Smooth muscle cell (in vitro differentiated cells): ENCODE measurements at regions not wholly inside any gene's neighbourhood (a gene's known extent, or its start where the extent isn't known, plus 50 kb on each side); places are given as distances from the start of the nearest gene placed in this dataset.

Experiments
- DNase-seq: peaks from one replicate; lab custom pipeline; 2025; ENCODE audit not compliant: unreplicated experiment; lab: John Stamatoyannopoulos, UW
- H2AFZ ChIP-seq: fragments of 200-600 bp; sonication (generic); 2 replicates; pipeline ENCODE4 v1.6.0; 2016; ENCODE audit warnings: antibody characterized with exemption, low read depth, mild to moderate bottlenecking
- H3F3A ChIP-seq: fragments of 200-600 bp; sonication (generic); 2 replicates; pipeline ENCODE4 v1.6.0; 2017; ENCODE audit warnings: antibody characterized with exemption, low read depth
- H3K27ac ChIP-seq: fragments of 200-600 bp; sonication (generic); 2 replicates; pipeline ENCODE4 v1.5.1; 2016; ENCODE audit warnings: low read depth, mild to moderate bottlenecking
- H3K27me3 ChIP-seq: fragments of 200-600 bp; sonication (generic); 2 replicates; pipeline ENCODE4 v1.6.1; 2016; ENCODE audit warnings: low read depth, mild to moderate bottlenecking
- H3K36me3 ChIP-seq: fragments of 200-600 bp; sonication (generic); 2 replicates; pipeline ENCODE4 v1.5.1; 2016; ENCODE audit warnings: low read depth
- H3K4me1 ChIP-seq: fragments of 200-600 bp; sonication (generic); 2 replicates; pipeline ENCODE4 v1.5.1; 2016; ENCODE audit warnings: low read depth
- H3K4me2 ChIP-seq: fragments of 200-600 bp; sonication (generic); 2 replicates; pipeline ENCODE4 v1.6.0; 2016; ENCODE audit warnings: mild to moderate bottlenecking
- H3K4me3 ChIP-seq: fragments of 200-600 bp; sonication (generic); 2 replicates; pipeline ENCODE4 v1.5.1; 2016; ENCODE audit warnings: mild to moderate bottlenecking
- H3K79me2 ChIP-seq: fragments of 200-600 bp; sonication (generic); 2 replicates; pipeline ENCODE4 v1.6.0; 2016; ENCODE audit warnings: low read depth, mild to moderate bottlenecking
- H3K9ac ChIP-seq: fragments of 200-600 bp; sonication (generic); 2 replicates; pipeline ENCODE4 v1.6.0; 2016; ENCODE audit warnings: low read depth
- H3K9me3 ChIP-seq: fragments of 200-600 bp; sonication (generic); replicated peaks from 2 replicates; pipeline ENCODE4 v1.5.1; 2016; ENCODE audit warnings: low read depth
- H4K20me1 ChIP-seq: fragments of 200-600 bp; sonication (generic); 2 replicates; pipeline ENCODE4 v1.6.0; 2016; ENCODE audit warnings: low read depth
- WGBS: methylation state at CpG from one replicate; pipeline ENCODE4 v1.1.7; 2016; ENCODE audit warnings: low lambda C conversion rate; 5-methylcytosine and 5-hydroxymethylcytosine counted together
- TF ChIP-seq, protein P1 (sequence below): fragments of 200-600 bp; sonication (generic); IDR thresholded peaks from 2 replicates; pipeline ENCODE4 v1.5.1; 2017; ENCODE audit warnings: borderline replicate concordance, mild to moderate bottlenecking, antibody characterized with exemption; ENCODE audit not compliant: insufficient read depth, poor library complexity, severe bottlenecking

DNA sequence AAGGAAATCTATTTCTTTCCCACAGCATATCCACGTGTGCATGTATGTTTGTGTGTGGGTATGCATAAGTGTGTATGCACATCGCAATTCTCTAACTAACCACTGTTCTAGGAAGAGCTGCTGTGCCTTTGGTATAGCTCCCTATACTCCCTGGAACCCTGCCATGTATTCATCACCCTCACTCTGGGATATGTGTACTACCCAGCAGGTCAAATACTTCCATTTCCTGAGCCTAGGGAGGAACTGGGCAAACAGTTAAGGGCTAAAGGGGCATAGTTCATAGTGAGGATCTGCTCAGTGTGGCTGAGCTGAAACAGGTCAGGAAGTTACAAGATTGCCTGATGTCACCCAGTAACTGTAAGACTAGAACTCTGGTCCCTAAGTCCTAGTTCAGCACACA lies 260.4 kb downstream of the RPLP1 start:
- 92% methylated on average over 2 of the region's 2 CpGs for WGBS
- Histone ChIP-seq H3K79me2 (no peaks in the 10 kb centered on the region), H3K4me2 (no peak overlapping the region), H3K4me1 (no peaks in the 10 kb centered on the region), H4K20me1 (no peaks in the 10 kb centered on the region), H3K9ac (no peak overlapping the region), H3K4me3 (no peak overlapping the region), H3K27ac (no peak overlapping the region), H2AFZ (no peak overlapping the region), H3F3A (no peaks in the 10 kb centered on the region), H3K9me3 (no peaks in the 10 kb centered on the region), H3K27me3 (no peaks in the 10 kb centered on the region), H3K36me3 (no peaks in the 10 kb centered on the region)
- no peak for DNase-seq
- TF ChIP-seq, protein P1, sequence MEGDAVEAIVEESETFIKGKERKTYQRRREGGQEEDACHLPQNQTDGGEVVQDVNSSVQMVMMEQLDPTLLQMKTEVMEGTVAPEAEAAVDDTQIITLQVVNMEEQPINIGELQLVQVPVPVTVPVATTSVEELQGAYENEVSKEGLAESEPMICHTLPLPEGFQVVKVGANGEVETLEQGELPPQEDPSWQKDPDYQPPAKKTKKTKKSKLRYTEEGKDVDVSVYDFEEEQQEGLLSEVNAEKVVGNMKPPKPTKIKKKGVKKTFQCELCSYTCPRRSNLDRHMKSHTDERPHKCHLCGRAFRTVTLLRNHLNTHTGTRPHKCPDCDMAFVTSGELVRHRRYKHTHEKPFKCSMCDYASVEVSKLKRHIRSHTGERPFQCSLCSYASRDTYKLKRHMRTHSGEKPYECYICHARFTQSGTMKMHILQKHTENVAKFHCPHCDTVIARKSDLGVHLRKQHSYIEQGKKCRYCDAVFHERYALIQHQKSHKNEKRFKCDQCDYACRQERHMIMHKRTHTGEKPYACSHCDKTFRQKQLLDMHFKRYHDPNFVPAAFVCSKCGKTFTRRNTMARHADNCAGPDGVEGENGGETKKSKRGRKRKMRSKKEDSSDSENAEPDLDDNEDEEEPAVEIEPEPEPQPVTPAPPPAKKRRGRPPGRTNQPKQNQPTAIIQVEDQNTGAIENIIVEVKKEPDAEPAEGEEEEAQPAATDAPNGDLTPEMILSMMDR = no peak

DNA sequence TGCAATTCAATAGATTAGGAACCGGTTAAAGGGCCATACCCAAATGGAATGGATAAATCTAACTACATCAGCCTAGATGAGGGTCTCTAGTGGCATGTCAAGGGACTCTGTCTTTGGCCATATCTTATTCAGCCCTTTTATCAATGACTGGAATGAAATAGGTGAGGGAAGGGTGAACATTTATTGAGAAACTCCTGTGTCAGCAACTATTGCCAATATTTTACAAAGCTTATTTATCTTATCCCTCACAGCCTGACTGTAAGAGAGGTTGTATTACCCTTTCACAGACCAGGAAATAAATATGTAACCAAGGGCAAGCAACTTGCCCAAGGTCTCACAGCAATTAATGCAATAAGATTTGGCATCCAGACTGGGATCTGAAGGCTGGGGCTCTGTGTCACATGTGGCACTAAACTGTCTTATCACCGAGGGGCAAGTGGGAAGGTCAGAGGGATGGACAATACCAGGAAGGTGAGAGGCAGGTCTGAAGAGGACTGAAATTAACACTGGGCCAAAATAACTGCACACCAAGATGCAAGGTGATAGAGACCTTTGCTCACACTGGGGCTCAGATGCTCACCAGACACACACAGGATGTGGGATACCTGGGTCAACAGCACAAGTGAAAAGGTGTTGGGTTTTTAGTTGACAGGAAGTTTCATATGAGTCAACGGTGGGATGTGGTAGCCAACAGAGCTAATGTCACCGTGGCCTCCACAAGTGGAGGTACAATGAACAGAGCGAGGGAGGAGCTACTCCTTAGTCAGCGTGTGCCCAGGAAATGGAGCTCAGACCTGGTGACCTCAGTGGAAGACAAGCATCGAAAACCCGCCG lies 261.3 kb downstream of the RPLP1 start:
- H3K4me2 ChIP-seq = no peak overlapping the region
- no peaks in the 10 kb centered on the region for H3K9me3 ChIP-seq
- no peaks in the 10 kb centered on the region for H3K36me3 ChIP-seq
- no peaks in the 10 kb centered on the region for H4K20me1 ChIP-seq
- 89% methylated on average over 9 of the region's 9 CpGs for WGBS
- no peaks in the 10 kb centered on the region for H3K79me2 ChIP-seq
- no peak overlapping the region for H3K4me3 ChIP-seq
- no peak overlapping the region for H3K9ac ChIP-seq
- no peaks in the 10 kb centered on the region for H3K4me1 ChIP-seq
- no peak overlapping the region for H2AFZ ChIP-seq
- TF ChIP-seq, protein P1 = no peak
- H3F3A ChIP-seq = no peaks in the 10 kb centered on the region
- DNase-seq = no peak
- H3K27ac ChIP-seq = no peak overlapping the region
- no peaks in the 10 kb centered on the region for H3K27me3 ChIP-seq

DNA sequence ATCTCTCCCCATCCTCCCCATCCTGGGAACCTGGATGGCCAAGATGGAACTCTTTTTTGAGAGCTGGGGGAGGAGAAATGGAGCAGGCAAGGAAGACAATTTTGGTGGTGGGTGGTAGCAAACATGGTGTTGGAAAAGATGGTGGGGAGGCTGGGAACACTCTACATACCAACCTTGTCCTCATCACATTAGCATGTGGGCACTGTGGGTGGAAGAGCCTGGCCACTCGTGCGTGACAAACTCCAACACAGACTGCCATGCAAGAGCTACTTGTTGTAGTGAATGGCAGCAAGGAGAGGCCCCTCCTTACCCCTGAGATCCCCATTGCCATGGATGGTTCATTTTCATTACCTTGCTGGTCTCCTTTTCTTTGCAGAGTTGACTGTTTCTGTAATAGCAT lies 262.6 kb downstream of the RPLP1 start:
- Histone ChIP-seq H3F3A (no peaks in the 10 kb centered on the region), H3K4me3 (no peak overlapping the region), H3K36me3 (no peaks in the 10 kb centered on the region), H3K27ac (no peak overlapping the region), H3K9me3 (no peaks in the 10 kb centered on the region), H3K79me2 (no peaks in the 10 kb centered on the region), H3K4me1 (no peaks in the 10 kb centered on the region), H3K27me3 (no peaks in the 10 kb centered on the region), H4K20me1 (no peaks in the 10 kb centered on the region), H3K4me2 (no peak overlapping the region), H3K9ac (no peak overlapping the region), H2AFZ (no peak overlapping the region)
- no peak for DNase-seq
- 89% methylated on average over 2 of the region's 2 CpGs for WGBS
- TF ChIP-seq, protein P1 = no peak

DNA sequence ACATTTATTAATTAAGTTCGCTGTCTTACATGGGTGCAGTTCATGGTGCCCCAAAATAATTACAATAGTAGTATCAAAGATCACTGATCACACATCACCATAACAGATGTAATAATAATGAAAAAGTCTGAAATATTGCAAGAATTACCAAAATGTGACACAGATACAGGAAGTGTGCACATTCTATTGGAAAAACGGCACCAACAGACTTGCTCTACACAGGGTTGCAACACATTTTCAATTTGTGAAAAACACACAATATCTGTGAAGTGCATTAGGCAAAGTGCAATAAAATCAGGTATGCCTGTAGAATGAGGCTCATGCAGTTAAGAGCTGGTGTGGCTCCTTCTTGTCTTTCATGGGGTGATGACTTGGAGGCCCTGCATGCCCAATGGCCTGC lies 265.8 kb downstream of the RPLP1 start:
- 93% methylated on average over 2 of the region's 2 CpGs for WGBS
- no peak overlapping the region for H3K9ac ChIP-seq
- no peaks in the 10 kb centered on the region for H4K20me1 ChIP-seq
- H3K4me1 ChIP-seq = no peaks in the 10 kb centered on the region
- H3K36me3 ChIP-seq = no peaks in the 10 kb centered on the region
- no peak overlapping the region for H3K27ac ChIP-seq
- peaks cover 6% of the 10 kb centered on the region for H3F3A ChIP-seq
- no peaks in the 10 kb centered on the region for H3K9me3 ChIP-seq
- no peak overlapping the region for H3K4me2 ChIP-seq
- no peak for DNase-seq
- TF ChIP-seq, protein P1 = no peak
- H2AFZ ChIP-seq = no peak overlapping the region
- H3K79me2 ChIP-seq = no peaks in the 10 kb centered on the region
- no peaks in the 10 kb centered on the region for H3K27me3 ChIP-seq
- H3K4me3 ChIP-seq = no peak overlapping the region
